ENCODE measurements at regions not wholly inside any gene's neighbourhood (a gene's known extent, or its start where the extent isn't known, plus 50 kb on each side); places are given as distances from the start of the nearest gene placed in this dataset.

DNA sequence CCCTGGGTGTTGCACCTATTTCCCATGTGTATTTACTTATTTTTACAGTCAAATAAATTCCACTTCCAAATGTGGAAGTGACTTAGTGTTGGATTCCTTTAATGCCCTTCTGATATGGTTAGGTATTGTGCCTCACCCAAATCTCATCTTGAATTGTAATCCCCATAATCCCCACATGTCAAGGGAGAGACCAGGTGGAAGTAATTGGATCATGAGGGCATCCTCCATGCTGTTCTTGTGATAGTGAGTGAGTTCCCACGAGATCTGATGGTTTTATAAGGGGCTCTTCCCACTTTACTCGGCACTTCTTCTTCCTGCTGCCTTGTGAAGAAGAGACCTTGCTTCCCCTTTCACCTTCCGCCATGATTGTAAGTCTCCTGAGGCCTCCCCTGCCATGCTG, 136.9 kb downstream of the SNX10 start:
- no peaks in the 10 kb centered on the region for H3K36me3 ChIP-seq (ENCODE audit: insufficient read depth, low read length)
- H4K20me1 ChIP-seq (ENCODE audit: insufficient read depth) = no peaks in the 10 kb centered on the region
- H3K9me2 ChIP-seq (ENCODE audit: insufficient read depth, low read length) = no peaks in the 10 kb centered on the region
- H3K9ac ChIP-seq (ENCODE audit: low read length) = no peak overlapping the region
- H3K4me3 ChIP-seq (ENCODE audit: low read length) = no peak overlapping the region
- no peak overlapping the region for H2AFZ ChIP-seq (ENCODE audit: low read depth, low read length)
- TF ChIP-seq RAD21 (conservative IDR thresholded peaks at IDR 0.05) (no peak), EP300 (conservative IDR thresholded peaks at IDR 0.05; ENCODE audit: poor library complexity, severe bottlenecking) (no peak), SMC3 (conservative IDR thresholded peaks at IDR 0.05; ENCODE audit: poor library complexity) (no peak), MXI1 (conservative IDR thresholded peaks at IDR 0.05; ENCODE audit: poor library complexity, severe bottlenecking) (no peak), EZH2 (IDR thresholded peaks at IDR 0.05; ENCODE audit: borderline replicate concordance, insufficient read depth, low read length, poor library complexity, severe bottlenecking) (no peak), TAF1 (IDR thresholded peaks at IDR 0.05; ENCODE audit: low read depth) (no peak), POLR2AphosphoS5 (IDR thresholded peaks at IDR 0.05) (no peak)
- TF ChIP-seq, protein P1, sequence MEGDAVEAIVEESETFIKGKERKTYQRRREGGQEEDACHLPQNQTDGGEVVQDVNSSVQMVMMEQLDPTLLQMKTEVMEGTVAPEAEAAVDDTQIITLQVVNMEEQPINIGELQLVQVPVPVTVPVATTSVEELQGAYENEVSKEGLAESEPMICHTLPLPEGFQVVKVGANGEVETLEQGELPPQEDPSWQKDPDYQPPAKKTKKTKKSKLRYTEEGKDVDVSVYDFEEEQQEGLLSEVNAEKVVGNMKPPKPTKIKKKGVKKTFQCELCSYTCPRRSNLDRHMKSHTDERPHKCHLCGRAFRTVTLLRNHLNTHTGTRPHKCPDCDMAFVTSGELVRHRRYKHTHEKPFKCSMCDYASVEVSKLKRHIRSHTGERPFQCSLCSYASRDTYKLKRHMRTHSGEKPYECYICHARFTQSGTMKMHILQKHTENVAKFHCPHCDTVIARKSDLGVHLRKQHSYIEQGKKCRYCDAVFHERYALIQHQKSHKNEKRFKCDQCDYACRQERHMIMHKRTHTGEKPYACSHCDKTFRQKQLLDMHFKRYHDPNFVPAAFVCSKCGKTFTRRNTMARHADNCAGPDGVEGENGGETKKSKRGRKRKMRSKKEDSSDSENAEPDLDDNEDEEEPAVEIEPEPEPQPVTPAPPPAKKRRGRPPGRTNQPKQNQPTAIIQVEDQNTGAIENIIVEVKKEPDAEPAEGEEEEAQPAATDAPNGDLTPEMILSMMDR (IDR thresholded peaks at IDR 0.05; ENCODE audit: poor library complexity, severe bottlenecking) = no peak
- TF ChIP-seq, protein P2, sequence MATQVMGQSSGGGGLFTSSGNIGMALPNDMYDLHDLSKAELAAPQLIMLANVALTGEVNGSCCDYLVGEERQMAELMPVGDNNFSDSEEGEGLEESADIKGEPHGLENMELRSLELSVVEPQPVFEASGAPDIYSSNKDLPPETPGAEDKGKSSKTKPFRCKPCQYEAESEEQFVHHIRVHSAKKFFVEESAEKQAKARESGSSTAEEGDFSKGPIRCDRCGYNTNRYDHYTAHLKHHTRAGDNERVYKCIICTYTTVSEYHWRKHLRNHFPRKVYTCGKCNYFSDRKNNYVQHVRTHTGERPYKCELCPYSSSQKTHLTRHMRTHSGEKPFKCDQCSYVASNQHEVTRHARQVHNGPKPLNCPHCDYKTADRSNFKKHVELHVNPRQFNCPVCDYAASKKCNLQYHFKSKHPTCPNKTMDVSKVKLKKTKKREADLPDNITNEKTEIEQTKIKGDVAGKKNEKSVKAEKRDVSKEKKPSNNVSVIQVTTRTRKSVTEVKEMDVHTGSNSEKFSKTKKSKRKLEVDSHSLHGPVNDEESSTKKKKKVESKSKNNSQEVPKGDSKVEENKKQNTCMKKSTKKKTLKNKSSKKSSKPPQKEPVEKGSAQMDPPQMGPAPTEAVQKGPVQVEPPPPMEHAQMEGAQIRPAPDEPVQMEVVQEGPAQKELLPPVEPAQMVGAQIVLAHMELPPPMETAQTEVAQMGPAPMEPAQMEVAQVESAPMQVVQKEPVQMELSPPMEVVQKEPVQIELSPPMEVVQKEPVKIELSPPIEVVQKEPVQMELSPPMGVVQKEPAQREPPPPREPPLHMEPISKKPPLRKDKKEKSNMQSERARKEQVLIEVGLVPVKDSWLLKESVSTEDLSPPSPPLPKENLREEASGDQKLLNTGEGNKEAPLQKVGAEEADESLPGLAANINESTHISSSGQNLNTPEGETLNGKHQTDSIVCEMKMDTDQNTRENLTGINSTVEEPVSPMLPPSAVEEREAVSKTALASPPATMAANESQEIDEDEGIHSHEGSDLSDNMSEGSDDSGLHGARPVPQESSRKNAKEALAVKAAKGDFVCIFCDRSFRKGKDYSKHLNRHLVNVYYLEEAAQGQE (IDR thresholded peaks at IDR 0.05; ENCODE audit: borderline replicate concordance) = no peak
- no peak overlapping the region for H3K4me2 ChIP-seq (ENCODE audit: low read length)
- no peaks in the 10 kb centered on the region for H3K9me3 ChIP-seq (ENCODE audit: low read length)
- H3K27me3 ChIP-seq (ENCODE audit: insufficient read depth, low read depth, low read length) = no peaks in the 10 kb centered on the region
- no peaks in the 10 kb centered on the region for H3K79me2 ChIP-seq (replicated peaks; ENCODE audit: insufficient read depth, low read length)
- no peak overlapping the region for H3K27ac ChIP-seq (ENCODE audit: low read length)
- no peaks in the 10 kb centered on the region for H3F3A ChIP-seq (ENCODE audit: insufficient read depth, low read length, poor library complexity, severe bottlenecking)

DNA sequence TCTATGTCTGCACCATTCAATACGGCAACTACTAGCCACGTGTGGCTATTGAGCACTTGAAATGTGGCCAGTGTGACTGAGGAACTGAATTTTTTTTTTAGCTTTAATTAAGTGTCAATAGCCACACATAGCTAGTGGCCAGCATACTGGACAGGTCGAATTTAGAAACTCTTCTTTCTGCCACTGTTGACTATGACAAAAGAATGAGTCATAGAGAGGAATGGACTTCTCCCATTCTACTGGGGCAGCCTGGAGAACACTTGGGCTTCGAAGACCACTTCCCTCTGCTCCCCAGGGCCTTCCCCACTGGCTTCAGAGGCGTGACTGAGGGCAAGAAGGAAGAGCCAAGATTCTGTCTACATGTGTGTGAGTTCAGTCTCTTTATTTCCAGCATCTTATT, 137.5 kb downstream of the SNX10 start:
- Histone ChIP-seq H3K79me2 (replicated peaks; ENCODE audit: insufficient read depth, low read length) (no peaks in the 10 kb centered on the region), H3F3A (ENCODE audit: insufficient read depth, low read length, poor library complexity, severe bottlenecking) (no peaks in the 10 kb centered on the region), H3K9me3 (ENCODE audit: low read length) (no peaks in the 10 kb centered on the region), H2AFZ (ENCODE audit: low read depth, low read length) (no peak overlapping the region), H3K27ac (ENCODE audit: low read length) (no peak overlapping the region), H3K4me2 (ENCODE audit: low read length) (no peak overlapping the region), H3K27me3 (ENCODE audit: insufficient read depth, low read depth, low read length) (no peaks in the 10 kb centered on the region), H3K9me2 (ENCODE audit: insufficient read depth, low read length) (no peaks in the 10 kb centered on the region), H3K36me3 (ENCODE audit: insufficient read depth, low read length) (no peaks in the 10 kb centered on the region), H4K20me1 (ENCODE audit: insufficient read depth) (no peaks in the 10 kb centered on the region), H3K4me3 (ENCODE audit: low read length) (no peak overlapping the region), H3K9ac (ENCODE audit: low read length) (no peak overlapping the region)
- no peak for TF ChIP-seq TAF1 (IDR thresholded peaks at IDR 0.05; ENCODE audit: low read depth)
- TF ChIP-seq, protein P2 (IDR thresholded peaks at IDR 0.05; ENCODE audit: borderline replicate concordance) = no peak
- TF ChIP-seq EP300 (conservative IDR thresholded peaks at IDR 0.05; ENCODE audit: poor library complexity, severe bottlenecking) = no peak
- TF ChIP-seq MXI1 (conservative IDR thresholded peaks at IDR 0.05; ENCODE audit: poor library complexity, severe bottlenecking) = no peak
- TF ChIP-seq RAD21 (conservative IDR thresholded peaks at IDR 0.05) = no peak

All from neural cell (in vitro differentiated cells).